Right ventricle myocardium inferior (tissue), 1 donor: ENCODE measurements at regions not wholly inside any gene's neighbourhood (a gene's known extent, or its start where the extent isn't known, plus 50 kb on each side); places are given as distances from the start of the nearest gene placed in this dataset.
"Not testable (repeated sequence)": the region's sequence is repeated elsewhere in the genome, so short reads cannot be mapped to it uniquely, and the experiment has no call there.

Experiments used
- ATAC-seq: fragments of 200-7000 bp; cut with Tn5 transposase; one replicate; pipeline ENCODE4 v1.9.1; 2020; ENCODE audit warnings: mild to moderate bottlenecking, moderate library complexity
- DNase-seq: peaks from one replicate; pipeline ENCODE4 v3.0.0; 2021; ENCODE audit errors: missing footprints
- intact Hi-C: fragments of 100-400 bp; cut with DNase I; formaldehyde crosslinking; loops from one replicate; pipeline ENCODE4 v1.11.0; 2022
- donor health status: DM: no; HTN: yes; CAD: no; lungs with severe emphysema.

DNA sequence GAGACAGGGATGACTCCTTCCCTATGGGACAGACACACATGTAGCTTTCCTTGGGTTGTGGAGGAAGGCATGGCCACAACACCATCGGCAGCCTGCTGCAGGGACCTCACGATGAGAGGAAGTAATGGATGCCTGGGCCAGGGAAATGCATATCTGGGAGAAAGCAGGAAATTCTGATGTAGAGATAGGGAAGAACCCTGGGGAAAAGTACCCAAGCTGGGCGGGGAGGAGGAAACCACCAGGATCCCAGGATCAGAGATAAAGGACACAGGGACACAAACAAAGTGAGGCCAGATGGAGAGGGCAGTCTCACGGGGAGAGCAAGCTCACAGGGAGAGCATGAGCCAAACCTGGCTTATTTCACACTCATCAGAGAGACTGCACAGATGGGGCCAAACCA lies 294.7 kb upstream of the TEKT4 start:
- DNase-seq, ATAC-seq, intact Hi-C loops: not testable (repeated sequence)

- DNase-seq, ATAC-seq, intact Hi-C loops: not testable (repeated sequence)
Measured at GRCh38 chr2:94577160-94577559, 294.1 kb upstream of the TEKT4 start.

GRCh38 chr2:94579221-94579620 lies 292.0 kb upstream of the TEKT4 start:
- intact Hi-C loops, ATAC-seq, DNase-seq: not testable (repeated sequence)

- ATAC-seq, DNase-seq, intact Hi-C loops: not testable (repeated sequence)
Measured at GRCh38 chr2:94583081-94583723, 288.0 kb upstream of the TEKT4 start.

GRCh38 chr2:94584569-94584968 lies 286.7 kb upstream of the TEKT4 start:
- DNase-seq, ATAC-seq, intact Hi-C loops: not testable (repeated sequence)

DNA sequence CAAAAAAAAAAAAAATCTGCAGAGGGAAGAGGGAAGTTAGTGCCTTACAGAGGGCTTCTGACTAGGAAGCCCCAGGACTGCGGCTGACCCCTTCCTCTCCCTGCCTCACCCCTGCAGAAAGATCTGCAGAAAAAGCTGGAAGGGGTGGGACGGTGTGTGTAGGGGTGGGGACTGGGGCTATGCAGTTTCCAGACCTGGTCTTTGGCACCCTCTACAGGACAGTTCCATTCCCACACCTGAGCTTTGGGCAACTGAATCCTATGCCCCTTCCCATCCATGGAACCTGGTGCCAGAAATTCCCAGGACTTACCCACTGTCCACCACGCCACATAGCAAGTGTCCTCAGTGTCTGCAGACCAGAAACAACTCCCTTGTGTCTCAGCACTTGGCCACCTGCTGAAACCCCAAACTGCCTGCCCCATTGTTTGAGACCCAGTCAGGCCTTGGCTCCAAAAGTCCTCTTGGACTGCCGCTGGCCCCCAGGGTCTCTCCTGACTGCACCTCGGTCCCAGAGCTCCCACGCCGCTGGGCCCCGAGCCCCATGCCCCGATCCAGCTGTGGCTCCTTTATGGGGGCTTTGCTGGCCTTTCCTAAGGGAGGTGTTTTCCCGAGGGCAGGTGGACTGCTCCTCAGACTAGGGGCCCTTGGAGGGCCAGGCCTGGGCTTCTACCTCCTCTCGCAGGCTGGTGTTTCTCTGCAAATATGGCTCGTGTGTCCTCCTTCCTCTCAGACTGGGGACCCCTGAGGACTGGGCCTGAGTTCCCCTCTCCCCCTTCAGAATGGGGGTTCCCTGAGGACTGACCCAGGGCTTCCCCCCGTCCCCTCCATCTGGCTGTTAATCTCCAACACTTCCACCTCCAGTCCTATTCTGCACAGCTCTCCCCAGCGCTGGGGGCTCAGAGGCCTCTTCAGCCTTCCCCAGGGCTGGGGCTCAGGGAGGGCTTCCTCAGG lies 284.9 kb upstream of the TEKT4 start:
- ATAC-seq, intact Hi-C loops, DNase-seq: not testable (repeated sequence)

GRCh38 chr2:94587042-94587441 lies 284.2 kb upstream of the TEKT4 start:
- DNase-seq, ATAC-seq, intact Hi-C loops: not testable (repeated sequence)

GRCh38 chr2:94594019-94594836 lies 277.0 kb upstream of the TEKT4 start:
- intact Hi-C loops, ATAC-seq: not testable (repeated sequence)
- DNase-seq: peak; percentile 67

GRCh38 chr2:94595956-94596355 lies 275.3 kb upstream of the TEKT4 start:
- intact Hi-C loops, DNase-seq, ATAC-seq: not testable (repeated sequence)

DNA sequence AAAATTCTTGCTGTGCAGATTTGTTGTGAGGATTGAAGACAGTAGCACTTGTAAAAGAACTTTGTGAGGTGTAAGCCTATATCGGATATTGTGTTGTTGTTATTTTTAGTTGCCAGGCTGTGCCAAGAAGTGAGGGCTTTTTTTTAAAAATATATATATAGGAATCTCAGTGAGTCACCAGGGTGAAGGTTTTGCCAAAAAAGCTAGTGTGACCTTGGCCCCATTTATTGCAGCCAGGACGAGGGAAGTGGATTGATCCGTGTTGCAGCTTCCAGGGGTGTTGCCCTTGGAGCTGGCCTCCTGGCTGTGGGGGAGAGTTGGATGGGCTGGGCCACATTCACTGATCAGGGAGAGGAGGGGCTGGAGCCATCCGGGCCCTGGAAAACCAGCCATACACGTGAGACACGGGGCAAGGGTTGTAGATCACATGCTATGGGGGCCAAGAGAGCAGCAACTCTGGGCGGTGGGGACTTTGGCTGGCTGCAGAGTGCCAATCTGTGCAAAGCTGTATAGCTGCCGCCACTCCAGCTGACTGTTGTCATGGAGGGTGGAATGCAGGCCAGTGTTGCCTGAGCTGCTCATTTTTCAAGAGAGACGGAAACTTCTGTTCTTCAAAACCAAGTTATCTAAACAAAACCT lies 273.0 kb upstream of the TEKT4 start:
- intact Hi-C loops, DNase-seq, ATAC-seq: not testable (repeated sequence)

- DNase-seq, intact Hi-C loops, ATAC-seq: not testable (repeated sequence)
Measured at GRCh38 chr2:94600929-94601328, 270.3 kb upstream of the TEKT4 start.

DNA sequence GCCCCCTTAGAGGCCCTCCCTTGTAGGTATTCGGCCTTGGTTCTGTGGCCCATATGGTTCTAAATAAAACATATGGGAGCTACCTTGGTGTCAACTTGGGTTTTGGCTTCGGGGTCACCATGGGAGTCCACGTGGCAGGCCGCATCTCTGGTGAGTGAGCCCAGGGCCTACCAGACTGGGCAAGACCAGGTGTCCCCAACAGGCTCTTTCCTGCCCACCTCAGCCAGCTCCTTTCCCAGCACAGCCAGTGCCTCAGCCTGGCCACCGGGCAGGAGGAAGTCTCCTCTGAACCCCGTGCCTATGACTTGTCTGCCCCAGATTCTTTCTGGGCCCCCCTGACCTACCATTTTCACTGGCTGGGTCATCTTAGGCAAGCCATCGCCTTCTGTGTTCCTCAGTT lies 268.8 kb upstream of the TEKT4 start:
- intact Hi-C loops: no loop called here
- DNase-seq: no peak
- no peak for ATAC-seq

- ATAC-seq (no peak), DNase-seq (no peak)
- intact Hi-C loops: no loop called here
Measured at GRCh38 chr2:94622113-94622618, 249.1 kb upstream of the TEKT4 start.

GRCh38 chr2:94628953-94629352 lies 242.3 kb upstream of the TEKT4 start:
- ATAC-seq, DNase-seq, intact Hi-C loops: not testable (repeated sequence)

- ATAC-seq, DNase-seq, intact Hi-C loops: not testable (repeated sequence)
Measured at GRCh38 chr2:94641397-94641796, 229.8 kb upstream of the TEKT4 start.

DNA sequence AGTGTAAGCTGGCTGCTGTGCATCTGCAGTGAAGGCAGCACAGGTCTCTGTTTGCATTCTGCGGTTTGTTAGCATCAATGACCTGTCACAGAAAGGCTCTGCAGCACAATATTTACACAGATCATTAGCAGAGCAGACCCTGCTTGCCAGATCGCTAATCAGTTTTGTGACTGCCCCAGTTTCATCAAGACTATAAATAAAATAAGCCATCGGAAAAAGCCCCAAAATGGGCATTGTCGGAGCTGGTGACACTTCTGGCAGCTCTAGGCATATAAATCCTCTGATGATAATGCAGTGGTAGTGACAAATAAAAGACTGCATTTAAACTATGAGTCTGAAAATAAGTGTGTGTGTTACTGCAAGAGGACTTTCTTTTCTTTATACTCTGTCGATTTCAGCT lies 219.1 kb upstream of the TEKT4 start:
- DNase-seq, intact Hi-C loops, ATAC-seq: not testable (repeated sequence)

DNA sequence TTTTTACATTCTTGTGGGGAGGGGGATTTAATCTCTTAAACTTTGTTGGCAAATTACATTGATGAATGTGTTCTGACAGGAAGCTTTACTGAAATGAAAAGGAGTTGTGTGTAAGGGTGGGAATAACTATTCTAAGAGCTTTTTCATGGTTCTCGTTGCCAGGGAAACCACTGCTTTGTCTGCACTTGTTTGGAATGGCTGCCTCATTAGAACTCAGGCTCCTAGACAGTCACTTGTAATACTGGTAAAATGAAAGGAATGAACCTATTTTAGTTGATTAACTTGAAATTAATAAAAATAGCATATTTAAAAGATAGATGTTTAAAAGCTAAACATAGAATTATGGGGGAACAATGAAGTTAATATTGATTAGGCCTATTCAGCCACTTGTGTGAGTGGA lies 201.4 kb upstream of the TEKT4 start:
- ATAC-seq, DNase-seq, intact Hi-C loops: not testable (repeated sequence)

DNA sequence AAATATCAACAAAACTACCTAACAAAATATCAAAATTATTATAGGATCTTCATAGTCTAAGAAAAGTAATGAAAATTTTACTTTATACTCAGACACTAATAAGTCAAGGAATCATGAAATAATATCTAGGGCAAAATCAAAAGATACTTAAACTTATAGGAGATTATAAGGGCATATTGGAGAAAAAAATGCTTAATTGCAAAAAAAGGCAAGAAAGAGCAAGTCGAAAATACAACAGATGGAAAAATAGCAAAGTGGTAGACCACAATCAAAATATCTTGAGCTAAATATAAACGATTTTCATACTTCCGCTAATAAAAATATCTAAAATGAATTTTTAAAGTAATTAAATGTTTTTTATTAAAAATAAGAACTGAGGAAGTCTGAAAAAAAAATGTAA lies 177.0 kb upstream of the TEKT4 start:
- DNase-seq, ATAC-seq, intact Hi-C loops: not testable (repeated sequence)
